GM12872 (cell line): ENCODE measurements at regions not wholly inside any gene's neighbourhood (a gene's known extent, or its start where the extent isn't known, plus 50 kb on each side); places are given as distances from the start of the nearest gene placed in this dataset.

Experiments used
- CTCF ChIP-seq: IDR thresholded peaks from 3 replicates; pipeline ENCODE4 v1.5.1; 2011; ENCODE audit warnings: low read depth, mild to moderate bottlenecking, low read length, moderate library complexity; ENCODE audit not compliant: insufficient read depth

GRCh38 chr7:52555805-52556204, 479.6 kb upstream of the POM121L12 start:
- no peak for TF ChIP-seq CTCF

- no peak for TF ChIP-seq CTCF
Measured at GRCh38 chr7:52547308-52547910, 488.0 kb upstream of the POM121L12 start.

- TF ChIP-seq CTCF = no peak
Measured at GRCh38 chr7:52540041-52540440, 495.4 kb upstream of the POM121L12 start.

- TF ChIP-seq CTCF = no peak
Measured at GRCh38 chr7:52539414-52539813, 496.0 kb upstream of the POM121L12 start.

- TF ChIP-seq CTCF = no peak
Measured at GRCh38 chr7:52537051-52537450, 498.4 kb upstream of the POM121L12 start.

- TF ChIP-seq CTCF = no peak
Measured at GRCh38 chr7:52525772-52526341, 509.6 kb upstream of the POM121L12 start.

- TF ChIP-seq CTCF = no peak
Measured at GRCh38 chr7:52518869-52519268, 516.6 kb upstream of the POM121L12 start.
